ENCODE measurements at regions not wholly inside any gene's neighbourhood (a gene's known extent, or its start where the extent isn't known, plus 50 kb on each side); places are given as distances from the start of the nearest gene placed in this dataset.

- Histone ChIP-seq H3K4me1 (ENCODE audit: control insufficient read depth, insufficient read depth, low read length) (no peaks in the 10 kb centered on the region), H3K36me3 (ENCODE audit: control insufficient read depth, insufficient read depth, low read length, severe bottlenecking) (no peaks in the 10 kb centered on the region), H3K4me3 (ENCODE audit: low read length) (no peak overlapping the region), H3K9ac (ENCODE audit: low read length) (no peak overlapping the region), H3K27me3 (replicated peaks; ENCODE audit: control insufficient read depth, insufficient read depth, low read length) (no peaks in the 10 kb centered on the region), H3K9me3 (ENCODE audit: control insufficient read depth, low read length) (no peaks in the 10 kb centered on the region)
- no peak for DNase-seq (ENCODE audit: low read depth)
Measured at GRCh38 chr9:27967210-27967609, 393.9 kb upstream of the C9orf72 start.

- no peak overlapping the region for H3K9ac ChIP-seq (ENCODE audit: low read length)
- no peaks in the 10 kb centered on the region for H3K4me1 ChIP-seq (ENCODE audit: control insufficient read depth, insufficient read depth, low read length)
- no peaks in the 10 kb centered on the region for H3K36me3 ChIP-seq (ENCODE audit: control insufficient read depth, insufficient read depth, low read length, severe bottlenecking)
- no peak for DNase-seq (ENCODE audit: low read depth)
- H3K9me3 ChIP-seq (ENCODE audit: control insufficient read depth, low read length), result no peaks in the 10 kb centered on the region
- no peak overlapping the region for H3K4me3 ChIP-seq (ENCODE audit: low read length)
- no peaks in the 10 kb centered on the region for H3K27me3 ChIP-seq (replicated peaks; ENCODE audit: control insufficient read depth, insufficient read depth, low read length)
Measured at GRCh38 chr9:27977931-27978330, 404.6 kb upstream of the C9orf72 start.

DNA sequence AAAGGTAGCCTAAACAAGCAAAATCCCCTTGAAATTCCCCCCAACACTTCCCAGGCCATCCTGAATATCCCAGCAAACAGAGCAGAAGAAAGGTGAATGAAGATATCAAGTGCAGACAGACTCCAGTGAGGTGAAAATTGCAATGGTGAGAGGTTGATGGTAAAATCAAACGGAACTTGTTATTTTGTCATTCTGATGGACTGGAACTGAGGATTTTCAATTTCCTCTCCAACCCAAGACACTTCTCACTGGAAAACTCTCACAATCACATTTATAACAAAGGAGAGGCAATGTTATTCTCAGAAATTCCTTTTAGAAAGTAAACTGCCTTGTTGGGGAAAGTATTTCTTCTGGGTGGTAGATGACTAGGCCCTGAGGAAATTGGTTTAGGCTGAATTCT, 412.4 kb upstream of the C9orf72 start:
- Histone ChIP-seq H3K9me3 (ENCODE audit: control insufficient read depth, low read length) (no peaks in the 10 kb centered on the region), H3K4me1 (ENCODE audit: control insufficient read depth, insufficient read depth, low read length) (no peaks in the 10 kb centered on the region), H3K9ac (ENCODE audit: low read length) (no peak overlapping the region), H3K36me3 (ENCODE audit: control insufficient read depth, insufficient read depth, low read length, severe bottlenecking) (no peaks in the 10 kb centered on the region), H3K27me3 (replicated peaks; ENCODE audit: control insufficient read depth, insufficient read depth, low read length) (peaks cover 2% of the 10 kb centered on the region), H3K4me3 (ENCODE audit: low read length) (no peak overlapping the region)
- DNase-seq (ENCODE audit: low read depth), result no peak

- H3K27me3 ChIP-seq (replicated peaks; ENCODE audit: control insufficient read depth, insufficient read depth, low read length), result peaks cover 4% of the 10 kb centered on the region
- no peaks in the 10 kb centered on the region for H3K9me3 ChIP-seq (ENCODE audit: control insufficient read depth, low read length)
- no peaks in the 10 kb centered on the region for H3K4me1 ChIP-seq (ENCODE audit: control insufficient read depth, insufficient read depth, low read length)
- no peaks in the 10 kb centered on the region for H3K36me3 ChIP-seq (ENCODE audit: control insufficient read depth, insufficient read depth, low read length, severe bottlenecking)
- H3K9ac ChIP-seq (ENCODE audit: low read length), result no peak overlapping the region
- no peak for DNase-seq (ENCODE audit: low read depth)
- no peak overlapping the region for H3K4me3 ChIP-seq (ENCODE audit: low read length)
Measured at GRCh38 chr9:27990524-27990923, 417.2 kb upstream of the C9orf72 start.

DNA sequence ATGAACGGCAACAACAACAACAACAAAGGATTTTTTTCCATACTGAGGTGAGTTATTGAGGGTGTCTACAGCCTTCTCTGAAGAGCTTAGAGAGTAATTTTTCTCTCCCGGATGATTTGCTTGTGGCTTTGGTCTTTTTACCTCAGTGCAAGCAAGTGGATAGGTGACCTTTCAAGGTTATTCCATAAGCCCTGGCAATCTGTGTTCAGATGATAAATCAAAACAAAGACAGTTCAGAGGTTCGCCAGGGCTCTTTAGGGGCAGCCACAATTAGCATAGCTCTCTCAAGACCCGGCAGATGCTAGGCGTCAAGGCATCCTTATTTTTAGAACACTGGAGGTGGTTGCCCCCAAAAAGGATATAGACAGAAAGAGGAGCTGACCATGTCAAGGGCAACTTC, 417.9 kb upstream of the C9orf72 start:
- Histone ChIP-seq H3K9ac (ENCODE audit: low read length) (no peak overlapping the region), H3K4me3 (ENCODE audit: low read length) (no peak overlapping the region), H3K9me3 (ENCODE audit: control insufficient read depth, low read length) (no peaks in the 10 kb centered on the region), H3K27me3 (replicated peaks; ENCODE audit: control insufficient read depth, insufficient read depth, low read length) (peaks cover 4% of the 10 kb centered on the region), H3K4me1 (ENCODE audit: control insufficient read depth, insufficient read depth, low read length) (no peaks in the 10 kb centered on the region), H3K36me3 (ENCODE audit: control insufficient read depth, insufficient read depth, low read length, severe bottlenecking) (no peaks in the 10 kb centered on the region)
- DNase-seq (ENCODE audit: low read depth), result no peak

DNA sequence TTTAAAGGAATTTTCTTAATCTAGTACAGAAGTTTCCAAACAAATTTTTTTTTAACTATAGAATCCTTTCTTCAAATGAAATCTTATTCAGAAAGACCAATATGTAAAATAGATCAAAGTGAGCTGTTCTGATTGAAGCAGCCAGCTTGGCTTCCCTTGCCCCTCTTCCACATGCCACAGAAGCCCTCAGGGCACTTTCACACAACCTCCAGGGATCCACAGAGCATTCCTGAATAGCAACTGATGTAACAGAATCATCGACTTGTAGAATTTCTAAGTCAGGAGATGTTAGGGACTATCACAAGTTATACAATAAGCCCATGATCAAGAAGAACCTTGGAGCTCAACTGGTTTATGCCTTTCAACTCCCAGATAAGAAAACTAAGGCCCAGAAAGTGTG, 427.8 kb upstream of the C9orf72 start:
- DNase-seq (ENCODE audit: low read depth), result no peak

GRCh38 chr9:28004900-28005299, 431.6 kb upstream of the C9orf72 start:
- H3K9me3 ChIP-seq (ENCODE audit: control insufficient read depth, low read length), result no peaks in the 10 kb centered on the region
- no peak overlapping the region for H3K4me3 ChIP-seq (ENCODE audit: low read length)
- H3K36me3 ChIP-seq (ENCODE audit: control insufficient read depth, insufficient read depth, low read length, severe bottlenecking), result no peaks in the 10 kb centered on the region
- H3K9ac ChIP-seq (ENCODE audit: low read length), result no peak overlapping the region
- no peaks in the 10 kb centered on the region for H3K4me1 ChIP-seq (ENCODE audit: control insufficient read depth, insufficient read depth, low read length)
- no peaks in the 10 kb centered on the region for H3K27me3 ChIP-seq (replicated peaks; ENCODE audit: control insufficient read depth, insufficient read depth, low read length)
- DNase-seq (ENCODE audit: low read depth), result no peak

More for the DNA sequence above, 427.8 kb upstream of the C9orf72 start:
- no peaks in the 10 kb centered on the region for H3K4me1 ChIP-seq (ENCODE audit: control insufficient read depth, insufficient read depth, low read length)
- H3K9ac ChIP-seq (ENCODE audit: low read length), result no peak overlapping the region
- H3K4me3 ChIP-seq (ENCODE audit: low read length), result no peak overlapping the region
- no peaks in the 10 kb centered on the region for H3K27me3 ChIP-seq (replicated peaks; ENCODE audit: control insufficient read depth, insufficient read depth, low read length)
- H3K36me3 ChIP-seq (ENCODE audit: control insufficient read depth, insufficient read depth, low read length, severe bottlenecking), result no peaks in the 10 kb centered on the region
- no peaks in the 10 kb centered on the region for H3K9me3 ChIP-seq (ENCODE audit: control insufficient read depth, low read length)

DNA sequence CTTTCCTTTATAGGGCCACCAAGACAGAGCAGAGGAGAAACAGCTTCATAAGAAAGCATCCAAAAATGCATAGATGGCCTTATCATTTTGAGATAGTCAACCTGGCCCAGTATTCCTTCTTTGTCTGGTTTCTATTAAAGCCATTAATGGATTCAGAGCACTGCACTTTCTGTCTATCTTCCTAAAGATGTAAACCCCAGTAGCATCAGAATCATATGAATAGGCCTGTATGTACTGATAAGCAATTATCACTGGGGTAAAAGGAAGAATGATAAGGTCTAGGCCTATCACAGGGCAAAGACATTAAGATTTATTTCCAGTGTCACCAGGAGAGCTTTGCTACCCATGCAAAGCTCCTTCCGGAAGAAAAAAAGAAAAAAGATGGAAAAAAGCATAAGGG, 432.5 kb upstream of the C9orf72 start:
- Histone ChIP-seq H3K4me1 (ENCODE audit: control insufficient read depth, insufficient read depth, low read length) (no peaks in the 10 kb centered on the region), H3K4me3 (ENCODE audit: low read length) (no peak overlapping the region), H3K27me3 (replicated peaks; ENCODE audit: control insufficient read depth, insufficient read depth, low read length) (no peaks in the 10 kb centered on the region), H3K9me3 (ENCODE audit: control insufficient read depth, low read length) (no peaks in the 10 kb centered on the region), H3K9ac (ENCODE audit: low read length) (no peak overlapping the region), H3K36me3 (ENCODE audit: control insufficient read depth, insufficient read depth, low read length, severe bottlenecking) (no peaks in the 10 kb centered on the region)
- DNase-seq (ENCODE audit: low read depth), result no peak

GRCh38 chr9:28007097-28007817, 434.0 kb upstream of the C9orf72 start:
- Histone ChIP-seq H3K9me3 (ENCODE audit: control insufficient read depth, low read length) (no peaks in the 10 kb centered on the region), H3K9ac (ENCODE audit: low read length) (no peak overlapping the region), H3K27me3 (replicated peaks; ENCODE audit: control insufficient read depth, insufficient read depth, low read length) (no peaks in the 10 kb centered on the region), H3K4me1 (ENCODE audit: control insufficient read depth, insufficient read depth, low read length) (no peaks in the 10 kb centered on the region), H3K36me3 (ENCODE audit: control insufficient read depth, insufficient read depth, low read length, severe bottlenecking) (no peaks in the 10 kb centered on the region), H3K4me3 (ENCODE audit: low read length) (no peak overlapping the region)
- no peak for DNase-seq (ENCODE audit: low read depth)

DNA sequence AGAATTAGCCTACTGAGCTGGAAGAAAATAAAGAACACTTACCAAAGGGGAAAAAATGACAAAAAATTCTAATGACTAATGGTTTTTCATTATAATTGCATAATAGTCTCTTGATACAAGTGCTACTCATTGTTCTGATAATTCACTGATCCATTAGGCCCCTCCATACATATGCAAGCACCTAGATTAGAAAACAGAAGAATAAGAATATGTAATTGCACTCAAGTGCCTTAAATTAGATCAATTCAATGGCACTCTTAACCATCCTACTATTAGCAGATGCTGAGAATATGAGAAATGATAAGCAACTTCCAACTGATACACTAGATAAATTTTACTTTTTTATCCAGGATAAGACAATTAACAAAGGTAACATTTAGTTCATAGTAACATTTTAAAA, 440.9 kb upstream of the C9orf72 start:
- H3K27me3 ChIP-seq (replicated peaks; ENCODE audit: control insufficient read depth, insufficient read depth, low read length), result peaks cover 3% of the 10 kb centered on the region
- no peak for DNase-seq (ENCODE audit: low read depth)
- H3K4me3 ChIP-seq (ENCODE audit: low read length), result no peak overlapping the region
- no peak overlapping the region for H3K9ac ChIP-seq (ENCODE audit: low read length)
- no peaks in the 10 kb centered on the region for H3K9me3 ChIP-seq (ENCODE audit: control insufficient read depth, low read length)
- no peaks in the 10 kb centered on the region for H3K36me3 ChIP-seq (ENCODE audit: control insufficient read depth, insufficient read depth, low read length, severe bottlenecking)
- no peaks in the 10 kb centered on the region for H3K4me1 ChIP-seq (ENCODE audit: control insufficient read depth, insufficient read depth, low read length)

GRCh38 chr9:28024676-28025075, 451.4 kb upstream of the C9orf72 start:
- no peaks in the 10 kb centered on the region for H3K36me3 ChIP-seq (ENCODE audit: control insufficient read depth, insufficient read depth, low read length, severe bottlenecking)
- DNase-seq (ENCODE audit: low read depth), result no peak
- no peaks in the 10 kb centered on the region for H3K4me1 ChIP-seq (ENCODE audit: control insufficient read depth, insufficient read depth, low read length)

GRCh38 chr9:28025186-28025585, 451.9 kb upstream of the C9orf72 start:
- H3K9ac ChIP-seq (ENCODE audit: low read length), result no peak overlapping the region
- H3K27me3 ChIP-seq (replicated peaks; ENCODE audit: control insufficient read depth, insufficient read depth, low read length), result no peaks in the 10 kb centered on the region
- no peaks in the 10 kb centered on the region for H3K9me3 ChIP-seq (ENCODE audit: control insufficient read depth, low read length)
- no peak for DNase-seq (ENCODE audit: low read depth)
- H3K36me3 ChIP-seq (ENCODE audit: control insufficient read depth, insufficient read depth, low read length, severe bottlenecking), result no peaks in the 10 kb centered on the region
- H3K4me3 ChIP-seq (ENCODE audit: low read length), result no peak overlapping the region
- no peaks in the 10 kb centered on the region for H3K4me1 ChIP-seq (ENCODE audit: control insufficient read depth, insufficient read depth, low read length)

More at GRCh38 chr9:28024676-28025075, 451.4 kb upstream of the C9orf72 start:
- H3K27me3 ChIP-seq (replicated peaks; ENCODE audit: control insufficient read depth, insufficient read depth, low read length), result no peaks in the 10 kb centered on the region
- H3K9ac ChIP-seq (ENCODE audit: low read length), result no peak overlapping the region
- no peak overlapping the region for H3K4me3 ChIP-seq (ENCODE audit: low read length)
- no peaks in the 10 kb centered on the region for H3K9me3 ChIP-seq (ENCODE audit: control insufficient read depth, low read length)

All from adipocyte (in vitro differentiated cells).